Vagina (tissue), 2 donors: ENCODE measurements at regions not wholly inside any gene's neighbourhood (a gene's known extent, or its start where the extent isn't known, plus 50 kb on each side); places are given as distances from the start of the nearest gene placed in this dataset.

ENCODE experiments used
- DNase-seq, 2 donors: peaks; one replicate each; pipeline ENCODE4 v3.0.0-alpha.2; 2017; ENCODE audit errors: extremely low spot score in 2 of 2
- H3K27ac ChIP-seq: fragments of 200-600 bp; sonication (generic); one replicate; pipeline ENCODE4 v1.5.1; 2019
- H3K27me3 ChIP-seq: fragments of 200-600 bp; sonication (generic); one replicate; pipeline ENCODE4 v1.5.1; 2019
- H3K36me3 ChIP-seq, 2 donors: fragments of 200-600 bp; sonication (generic); one replicate each; pipeline ENCODE4 v1.5.1; 2017 to 2019
- H3K4me1 ChIP-seq: fragments of 200-600 bp; sonication (generic); one replicate; pipeline ENCODE4 v1.5.1; 2019
- H3K4me3 ChIP-seq, 2 donors: fragments of 200-600 bp; sonication (generic); 1 replicate in 1 of 2; 2 replicates in 1 of 2; pipeline ENCODE4 v1.5.1; 2016 to 2019
- H3K9me3 ChIP-seq: fragments of 200-600 bp; sonication (generic); one replicate; pipeline ENCODE4 v1.5.1; 2019
- POLR2A ChIP-seq, 2 donors: fragments of 450-650 bp; IDR thresholded peaks; one replicate each; pipeline ENCODE4 v1.6.1; 2017; ENCODE audit warnings: antibody characterized with exemption in 2 of 2, mild to moderate bottlenecking in 2 of 2, moderate library complexity in 2 of 2
- POLR2AphosphoS5 ChIP-seq, 2 donors: sonication (generic); formaldehyde crosslinking; IDR thresholded peaks; one replicate each; pipeline ENCODE4 v1.9.0; 2017; ENCODE audit warnings: antibody characterized with exemption in 2 of 2, mild to moderate bottlenecking in 2 of 2, low read depth in 1 of 2; ENCODE audit not compliant: insufficient read depth in 1 of 2
- intact Hi-C: fragments of 100-400 bp; cut with DNase I; formaldehyde crosslinking; loops from one replicate; pipeline ENCODE4 v1.15.1; 2023
- TF ChIP-seq, protein P1 (sequence below), 3 experiments: fragments of 450-650 bp in 2 of 3; fragments of 200-600 bp in 1 of 3; sonication (generic) in 1 of 3; IDR thresholded peaks; one replicate each; pipeline ENCODE4 v1.5.1; 2017 to 2019; ENCODE audit warnings: antibody characterized with exemption in 3 of 3, mild to moderate bottlenecking in 2 of 3, moderate library complexity in 2 of 3

DNA sequence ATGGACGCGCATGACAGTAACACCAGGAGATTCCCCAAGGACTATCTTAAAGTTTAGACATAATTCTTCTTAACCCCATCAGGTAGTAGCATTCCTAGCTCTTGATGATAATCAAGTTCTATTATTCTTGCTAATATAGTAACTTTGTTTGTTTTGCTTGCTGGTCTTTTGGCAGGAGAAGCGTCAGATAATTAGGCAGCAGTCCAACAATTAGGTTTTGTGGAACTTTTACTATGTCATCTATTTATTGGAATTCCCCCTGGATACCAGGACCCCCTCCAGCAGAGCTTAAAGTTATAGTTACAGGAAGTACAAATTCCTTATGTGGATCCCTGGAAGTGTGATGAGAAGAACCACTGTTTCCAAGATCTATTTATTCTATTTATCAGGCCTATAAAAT is 1138.0 kb upstream of the FAM98A start:
- Histone ChIP-seq H3K36me3 (no peaks in the 10 kb centered on the region), H3K9me3 (no peaks in the 10 kb centered on the region), H3K4me1 (no peaks in the 10 kb centered on the region), H3K27me3 (no peaks in the 10 kb centered on the region), H3K4me3 (no peak overlapping the region), H3K27ac (no peak overlapping the region)
- intact Hi-C loops = no loop called here
- TF ChIP-seq, protein P1, sequence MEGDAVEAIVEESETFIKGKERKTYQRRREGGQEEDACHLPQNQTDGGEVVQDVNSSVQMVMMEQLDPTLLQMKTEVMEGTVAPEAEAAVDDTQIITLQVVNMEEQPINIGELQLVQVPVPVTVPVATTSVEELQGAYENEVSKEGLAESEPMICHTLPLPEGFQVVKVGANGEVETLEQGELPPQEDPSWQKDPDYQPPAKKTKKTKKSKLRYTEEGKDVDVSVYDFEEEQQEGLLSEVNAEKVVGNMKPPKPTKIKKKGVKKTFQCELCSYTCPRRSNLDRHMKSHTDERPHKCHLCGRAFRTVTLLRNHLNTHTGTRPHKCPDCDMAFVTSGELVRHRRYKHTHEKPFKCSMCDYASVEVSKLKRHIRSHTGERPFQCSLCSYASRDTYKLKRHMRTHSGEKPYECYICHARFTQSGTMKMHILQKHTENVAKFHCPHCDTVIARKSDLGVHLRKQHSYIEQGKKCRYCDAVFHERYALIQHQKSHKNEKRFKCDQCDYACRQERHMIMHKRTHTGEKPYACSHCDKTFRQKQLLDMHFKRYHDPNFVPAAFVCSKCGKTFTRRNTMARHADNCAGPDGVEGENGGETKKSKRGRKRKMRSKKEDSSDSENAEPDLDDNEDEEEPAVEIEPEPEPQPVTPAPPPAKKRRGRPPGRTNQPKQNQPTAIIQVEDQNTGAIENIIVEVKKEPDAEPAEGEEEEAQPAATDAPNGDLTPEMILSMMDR (IDR thresholded peaks at IDR 0.05) = no peak
- TF ChIP-seq POLR2A (IDR thresholded peaks at IDR 0.05) (no peak), POLR2AphosphoS5 (IDR thresholded peaks at IDR 0.05; ENCODE audit: insufficient read depth in 1 of 2, low read depth in 1 of 2) (no peak)
- no peak for DNase-seq

DNA sequence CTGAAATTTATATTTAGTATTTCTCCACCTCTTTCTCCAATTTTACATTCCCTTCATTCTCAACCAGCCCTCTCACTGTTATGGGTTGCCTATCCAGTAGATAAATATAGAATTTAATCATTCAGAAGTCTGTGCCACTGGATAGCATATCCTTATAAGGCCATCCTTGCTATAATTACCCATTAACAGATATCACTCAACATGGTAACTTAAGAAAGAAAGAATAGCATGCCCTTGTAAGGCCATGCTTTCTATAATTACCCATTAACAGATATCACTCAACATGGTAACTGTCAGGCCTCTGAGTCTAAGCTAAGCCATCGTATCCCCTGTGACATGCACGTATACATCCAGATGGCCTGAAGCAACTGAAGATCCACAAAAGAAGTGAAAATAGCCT is 1137.4 kb upstream of the FAM98A start:
- intact Hi-C loops = no loop called here
- no peak overlapping the region for H3K4me3 ChIP-seq
- H3K4me1 ChIP-seq = no peaks in the 10 kb centered on the region
- no peak overlapping the region for H3K27ac ChIP-seq
- H3K36me3 ChIP-seq = no peaks in the 10 kb centered on the region
- H3K9me3 ChIP-seq = no peaks in the 10 kb centered on the region
- DNase-seq = no peak
- TF ChIP-seq POLR2A (IDR thresholded peaks at IDR 0.05) = no peak
- TF ChIP-seq, protein P1 (IDR thresholded peaks at IDR 0.05) = no peak
- no peak for TF ChIP-seq POLR2AphosphoS5 (IDR thresholded peaks at IDR 0.05; ENCODE audit: insufficient read depth in 1 of 2, low read depth in 1 of 2)
- no peaks in the 10 kb centered on the region for H3K27me3 ChIP-seq

DNA sequence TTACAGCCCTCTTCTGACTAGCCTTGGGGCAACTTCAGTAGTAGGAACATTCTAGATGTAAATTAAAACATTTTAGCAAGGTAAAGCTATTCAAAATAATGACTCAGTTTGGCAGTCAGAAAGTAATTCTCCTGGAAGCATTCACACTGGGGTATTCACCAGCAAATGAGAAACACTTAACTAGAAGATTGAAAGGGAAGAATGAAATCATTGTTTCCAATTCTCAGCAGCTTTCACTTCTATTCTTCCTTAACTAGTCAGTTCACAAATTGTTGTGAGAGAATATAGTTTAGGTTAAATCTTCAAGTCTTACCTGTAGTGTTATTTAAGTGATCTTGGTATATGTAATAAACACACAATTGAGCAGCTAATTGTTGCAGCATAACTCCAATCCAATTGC is 1135.6 kb upstream of the FAM98A start:
- no peak for TF ChIP-seq POLR2AphosphoS5 (IDR thresholded peaks at IDR 0.05; ENCODE audit: insufficient read depth in 1 of 2, low read depth in 1 of 2)
- TF ChIP-seq, protein P1 (IDR thresholded peaks at IDR 0.05) = no peak
- TF ChIP-seq POLR2A (IDR thresholded peaks at IDR 0.05) = no peak
- no peaks in the 10 kb centered on the region for H3K36me3 ChIP-seq
- intact Hi-C loops = no loop called here
- H3K4me3 ChIP-seq = no peak overlapping the region
- H3K27me3 ChIP-seq = no peaks in the 10 kb centered on the region
- H3K4me1 ChIP-seq = no peaks in the 10 kb centered on the region
- DNase-seq = no peak
- H3K27ac ChIP-seq = no peak overlapping the region
- H3K9me3 ChIP-seq = no peaks in the 10 kb centered on the region

DNA sequence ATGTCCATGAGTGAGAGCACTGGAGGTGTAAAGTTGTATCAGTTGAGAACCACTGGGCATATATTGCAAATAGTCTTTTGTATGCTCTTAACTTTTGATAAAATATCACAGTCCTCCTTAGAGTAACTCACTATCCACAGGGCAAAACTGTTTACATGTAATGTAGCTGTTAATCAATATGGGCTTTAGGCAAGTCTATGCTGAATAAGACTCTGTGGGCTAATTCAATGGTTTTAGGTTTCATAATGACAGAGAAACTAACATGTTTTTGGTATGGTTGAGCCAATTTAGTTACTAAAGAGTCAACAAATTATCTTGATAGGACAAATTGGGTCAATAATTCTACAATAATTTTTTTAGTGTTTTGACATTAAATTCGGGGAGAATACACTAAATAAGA is 1134.9 kb upstream of the FAM98A start:
- intact Hi-C loops = no loop called here
- Histone ChIP-seq H3K4me3 (no peak overlapping the region), H3K36me3 (no peaks in the 10 kb centered on the region), H3K27me3 (no peaks in the 10 kb centered on the region), H3K4me1 (no peaks in the 10 kb centered on the region), H3K9me3 (no peaks in the 10 kb centered on the region), H3K27ac (no peak overlapping the region)
- TF ChIP-seq POLR2A (IDR thresholded peaks at IDR 0.05) (no peak), POLR2AphosphoS5 (IDR thresholded peaks at IDR 0.05; ENCODE audit: insufficient read depth in 1 of 2, low read depth in 1 of 2) (no peak)
- TF ChIP-seq, protein P1 (IDR thresholded peaks at IDR 0.05) = no peak
- DNase-seq = no peak

DNA sequence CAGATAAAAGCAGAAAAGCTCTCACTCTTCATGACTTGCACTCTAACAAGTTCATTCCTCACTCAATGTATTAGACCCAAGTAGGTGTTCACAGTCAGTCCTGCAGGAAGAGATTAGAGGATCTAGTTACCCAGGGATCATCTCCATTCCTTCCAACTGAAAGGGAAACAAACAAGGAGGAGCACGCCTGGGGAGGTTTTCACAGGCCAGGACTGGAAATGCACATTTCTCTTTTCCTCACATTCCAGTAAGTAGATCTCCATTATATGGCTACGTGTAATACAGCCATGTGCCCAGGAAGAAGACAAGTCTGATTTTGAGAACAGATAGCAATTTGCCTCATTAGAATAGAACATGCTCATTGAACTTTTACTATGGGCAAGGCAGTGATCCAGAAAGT is 1132.2 kb upstream of the FAM98A start:
- TF ChIP-seq POLR2AphosphoS5 (IDR thresholded peaks at IDR 0.05; ENCODE audit: insufficient read depth in 1 of 2, low read depth in 1 of 2) = no peak
- TF ChIP-seq, protein P1 (IDR thresholded peaks at IDR 0.05) = no peak
- DNase-seq = no peak
- Histone ChIP-seq H3K9me3 (no peaks in the 10 kb centered on the region), H3K27ac (no peak overlapping the region), H3K4me3 (no peak overlapping the region), H3K36me3 (no peaks in the 10 kb centered on the region), H3K4me1 (no peaks in the 10 kb centered on the region), H3K27me3 (no peaks in the 10 kb centered on the region)
- intact Hi-C loops = no loop called here
